Psoas muscle (tissue), 7 donors: ENCODE measurements at regions not wholly inside any gene's neighbourhood (a gene's known extent, or its start where the extent isn't known, plus 50 kb on each side); places are given as distances from the start of the nearest gene placed in this dataset.

Source experiments
- ATAC-seq, 4 donors: fragments of 200-7000 bp; cut with Tn5 transposase; one replicate each; pipeline ENCODE4 v1.9.1; 2020; ENCODE audit warnings: moderate library complexity in 3 of 4, mild to moderate bottlenecking in 2 of 4
- DNase-seq, 2 donors: peaks; one replicate each; pipeline ENCODE4 v3.0.0-alpha.2; 2020
- H3K27ac ChIP-seq: fragments of 200-600 bp; one replicate; pipeline ENCODE4 v1.8.0; 2022
- H3K27me3 ChIP-seq, 3 donors: fragments of 200-600 bp in 1 of 3; one replicate each; pipeline versions ENCODE4 v1.6.1 to v1.8.0; 2013 to 2022; ENCODE audit warnings: low read length in 2 of 3, mild to moderate bottlenecking in 2 of 3, moderate library complexity in 1 of 3; ENCODE audit not compliant: insufficient read depth in 3 of 3
- H3K36me3 ChIP-seq, 2 donors: fragments of 200-600 bp in 1 of 2; one replicate each; pipeline versions ENCODE4 v1.6.1 to v1.8.0; 2013 to 2022; ENCODE audit warnings: low read depth in 1 of 2, mild to moderate bottlenecking in 1 of 2, moderate library complexity in 1 of 2; ENCODE audit not compliant: insufficient read depth in 1 of 2
- H3K4me1 ChIP-seq: fragments of 200-600 bp; one replicate; pipeline ENCODE4 v1.8.0; 2022
- H3K4me3 ChIP-seq: fragments of 200-600 bp; one replicate; pipeline ENCODE4 v1.8.0; 2022; ENCODE audit warnings: mild to moderate bottlenecking
- H3K9me3 ChIP-seq: fragments of 200-600 bp; one replicate; pipeline ENCODE4 v1.8.0; 2022
- CTCF ChIP-seq: fragments of 200-600 bp; IDR thresholded peaks from one replicate; pipeline ENCODE4 v1.8.0; 2022; ENCODE audit warnings: antibody characterized with exemption
- WGBS, 3 donors: extraction: QIAGEN DNeasy Blood & Tissue Kit; methylation state at CpG; one replicate each; pipeline versions ENCODE4 v1.1.6 to v1.1.7; 2013; 5-methylcytosine and 5-hydroxymethylcytosine counted together
- intact Hi-C, 2 donors: fragments of 100-400 bp; cut with DNase I; formaldehyde crosslinking; loops; one replicate each; pipeline versions ENCODE4 v1.11.0 to v1.14.2; 2022
- donor health status: healthy with polysubstance abuse.
- donor health status: DM: no; HTN: no; CAD: no; lungs with moderate emphysema.
- donor health status: Bipolar disorder and iron deficiency.
- donor health status: healthy.
- donor health status: DM: yes; HTN: yes; CAD: no.
- donor health status: DM: no; HTN: no; CAD: no.
- donor health status: DM: yes; HTN: yes; CAD: no.

- WGBS, 3 donors: 66 to 81% (median 78%) methylated on average over 5 of the region's 5 CpGs
- Histone ChIP-seq H3K9me3 (no peaks in the 10 kb centered on the region), H3K27me3 (no peaks in the 10 kb centered on the region), H3K27ac (no peak overlapping the region), H3K4me1 (no peaks in the 10 kb centered on the region), H3K4me3 (no peak overlapping the region), H3K36me3 (no peaks in the 10 kb centered on the region)
- no peak for TF ChIP-seq CTCF
- no peak for ATAC-seq
- intact Hi-C loops: no loop called here
- DNase-seq: no peak
Measured at GRCh38 chr6:12610862-12611261, 105.7 kb upstream of the PHACTR1 start.

- intact Hi-C loops: no loop called here
- DNase-seq: no peak
- Histone ChIP-seq H3K4me1 (no peaks in the 10 kb centered on the region), H3K27me3 (no peaks in the 10 kb centered on the region), H3K27ac (no peak overlapping the region), H3K4me3 (no peak overlapping the region), H3K9me3 (no peaks in the 10 kb centered on the region), H3K36me3 (no peaks in the 10 kb centered on the region)
- no peak for TF ChIP-seq CTCF
- no peak for ATAC-seq
- WGBS, 3 donors: 59 to 64% (median 64%) methylated on average over 8 of the region's 8 CpGs
Measured at GRCh38 chr6:12613811-12614210, 102.8 kb upstream of the PHACTR1 start.

GRCh38 chr6:12614456-12614855 is 102.1 kb upstream of the PHACTR1 start:
- Histone ChIP-seq H3K27ac (no peak overlapping the region), H3K4me3 (no peak overlapping the region), H3K36me3 (no peaks in the 10 kb centered on the region), H3K4me1 (no peaks in the 10 kb centered on the region), H3K27me3 (no peaks in the 10 kb centered on the region), H3K9me3 (no peaks in the 10 kb centered on the region)
- TF ChIP-seq CTCF: no peak
- ATAC-seq (no peak), DNase-seq (no peak)
- WGBS, 3 donors: 88 to 91% (median 88%) methylated on average over 6 of the region's 6 CpGs
- intact Hi-C loops: no loop called here

- Histone ChIP-seq H3K27me3 (no peaks in the 10 kb centered on the region), H3K4me1 (no peaks in the 10 kb centered on the region), H3K4me3 (no peak overlapping the region), H3K9me3 (no peaks in the 10 kb centered on the region), H3K36me3 (no peaks in the 10 kb centered on the region), H3K27ac (no peak overlapping the region)
- TF ChIP-seq CTCF: no peak
- intact Hi-C loops: no loop called here
- WGBS, 3 donors: 70 to 82% (median 75%) methylated on average over 6 of the region's 6 CpGs
- DNase-seq: no peak
- no peak for ATAC-seq
Measured at GRCh38 chr6:12618296-12618695, 98.3 kb upstream of the PHACTR1 start.

GRCh38 chr6:12621754-12622153 is 94.8 kb upstream of the PHACTR1 start:
- Histone ChIP-seq H3K4me1 (no peaks in the 10 kb centered on the region), H3K27ac (no peak overlapping the region), H3K9me3 (no peaks in the 10 kb centered on the region), H3K27me3 (no peaks in the 10 kb centered on the region), H3K36me3 (no peaks in the 10 kb centered on the region), H3K4me3 (no peak overlapping the region)
- intact Hi-C loops: no loop called here
- ATAC-seq: no peak
- no peak for DNase-seq
- 69 to 79% (median 79%) methylated on average over 5 of the region's 5 CpGs for WGBS, 3 donors
- TF ChIP-seq CTCF: no peak
